DMS 273 (cell line): ENCODE measurements at regions not wholly inside any gene's neighbourhood (a gene's known extent, or its start where the extent isn't known, plus 50 kb on each side); places are given as distances from the start of the nearest gene placed in this dataset.
A peak's percentile ranks its signal among the peaks of the same experiment; 100 is the strongest.
"Not testable (repeated sequence)": the region's sequence is repeated elsewhere in the genome, so short reads cannot be mapped to it uniquely, and the experiment has no call there.

Experiments
- DNase-seq: peaks from one replicate; lab custom pipeline; 2025; ENCODE audit not compliant: unreplicated experiment; lab: John Stamatoyannopoulos, UW

DNA sequence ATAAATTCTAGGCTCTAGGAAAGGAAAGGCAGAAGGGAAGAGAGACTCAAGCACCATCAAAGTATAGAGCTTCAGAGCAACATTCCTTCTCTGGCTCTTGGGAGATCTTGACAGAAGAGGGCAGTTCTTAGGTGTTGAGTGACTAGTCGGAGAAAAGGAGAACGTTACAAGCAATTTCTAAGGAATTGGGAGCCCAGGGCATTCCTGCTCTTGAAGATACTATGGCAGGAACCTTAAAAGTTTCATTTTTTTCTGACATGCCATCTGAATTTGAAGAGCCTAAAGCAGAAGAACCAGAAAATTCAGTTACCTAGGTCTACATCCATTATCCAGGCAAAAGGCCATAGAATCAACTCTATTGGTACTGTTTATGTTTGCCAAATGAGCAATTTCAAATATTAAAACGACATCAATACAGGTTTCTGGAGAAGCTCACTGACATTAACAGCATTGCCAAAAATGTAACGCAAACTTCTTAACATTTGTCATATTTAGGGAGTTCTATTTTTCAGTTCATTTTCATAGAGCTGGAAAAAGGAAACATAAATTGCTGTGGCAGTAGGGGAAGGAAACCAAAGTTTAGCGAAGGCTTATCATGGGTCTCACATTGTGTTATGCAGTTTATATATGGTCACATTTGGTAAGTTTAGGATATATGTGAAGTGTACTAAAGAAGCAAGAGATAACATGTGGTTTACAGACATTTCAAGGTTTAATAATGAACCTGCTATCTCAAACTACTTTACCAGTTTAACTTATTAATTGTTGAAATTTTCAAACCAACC is 210.1 kb upstream of the NRIP1 start:
- DNase-seq = no peak

DNA sequence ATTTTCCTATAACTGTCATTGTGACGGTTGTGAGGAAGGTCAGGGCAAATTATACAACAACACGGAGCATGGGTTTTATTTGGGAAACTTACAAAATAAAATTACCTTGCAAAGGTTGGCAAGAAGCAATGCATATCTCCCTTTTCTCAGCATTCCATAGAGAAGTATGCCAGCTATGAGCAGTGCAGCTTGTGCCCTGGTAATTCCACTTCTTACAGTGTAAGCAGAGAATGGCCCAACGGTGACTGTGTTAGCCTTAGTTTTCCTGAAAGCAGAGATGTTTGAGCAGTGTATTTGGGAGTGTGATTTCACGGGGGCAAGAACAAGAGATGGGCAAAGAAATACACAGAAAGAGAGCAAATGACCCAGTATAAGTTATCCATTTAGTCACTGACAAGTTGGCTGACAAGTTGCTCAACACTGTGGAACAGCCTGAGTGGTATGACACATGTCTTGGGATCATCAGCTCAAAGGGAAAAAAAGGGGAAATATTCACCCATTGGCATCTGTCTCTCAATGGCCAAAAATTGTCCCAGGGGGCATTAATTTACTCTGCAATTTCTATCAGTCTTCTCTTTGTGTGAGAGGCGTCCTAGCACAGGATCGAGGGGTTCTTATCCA is 210.9 kb upstream of the NRIP1 start:
- DNase-seq = no peak

DNA sequence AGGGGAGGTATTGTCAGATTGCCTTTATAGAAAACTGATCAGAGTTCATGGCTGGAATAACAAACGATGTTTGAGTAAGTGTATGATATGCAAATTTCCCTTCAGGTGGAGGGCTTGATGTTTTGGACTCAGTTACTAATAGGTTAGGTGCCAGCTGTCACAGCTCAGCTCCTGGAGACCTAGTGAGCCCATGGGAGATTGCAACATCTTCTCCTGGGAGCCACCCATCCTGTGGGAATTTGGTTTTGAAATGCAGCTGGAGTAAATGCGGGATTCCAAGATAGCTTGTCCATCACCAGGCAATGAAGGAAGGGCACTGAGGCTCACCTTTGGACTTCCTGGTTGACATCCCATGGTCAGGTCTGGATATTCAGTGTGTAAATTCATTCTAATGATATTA is 211.4 kb upstream of the NRIP1 start:
- DNase-seq = peak; percentile 57

DNA sequence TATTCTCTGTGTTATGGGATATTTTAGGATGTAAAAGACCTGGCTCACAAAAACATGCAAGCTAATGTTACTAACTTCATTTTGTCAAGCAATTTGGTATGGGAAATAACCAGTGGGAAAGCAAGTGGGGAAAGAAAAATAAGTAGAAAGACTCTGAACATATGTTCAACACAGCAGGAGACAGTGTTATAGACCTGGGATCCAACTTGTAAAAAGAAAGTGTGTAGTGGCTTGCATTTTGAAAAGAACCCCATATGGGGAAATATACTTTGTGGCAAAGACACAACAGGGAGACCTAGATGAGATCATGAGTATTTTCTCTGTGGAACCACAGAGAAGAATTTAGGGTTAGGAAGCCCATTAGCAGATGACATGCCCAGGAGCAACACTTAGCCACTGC is 212.7 kb upstream of the NRIP1 start:
- DNase-seq = peak; percentile 75

DNA sequence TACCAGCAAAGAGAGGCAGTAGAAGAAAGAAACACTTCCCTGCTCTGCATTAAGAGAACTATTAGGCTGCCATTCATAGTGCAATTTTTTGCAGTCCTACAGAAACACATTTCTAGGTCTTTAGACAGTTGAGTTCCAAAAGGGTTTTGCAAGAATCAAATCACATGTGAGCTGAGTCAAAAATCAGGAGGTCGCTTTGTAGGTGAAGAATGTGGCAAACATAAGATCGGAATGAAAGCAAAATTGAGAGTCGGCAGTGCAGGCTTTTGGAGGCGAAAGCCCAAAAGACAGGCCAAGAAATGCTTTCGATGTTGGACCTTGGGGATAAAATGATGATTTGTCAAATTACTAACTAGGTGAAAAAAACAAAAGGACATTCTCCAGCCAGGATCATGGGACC is 213.5 kb upstream of the NRIP1 start:
- no peak for DNase-seq

DNA sequence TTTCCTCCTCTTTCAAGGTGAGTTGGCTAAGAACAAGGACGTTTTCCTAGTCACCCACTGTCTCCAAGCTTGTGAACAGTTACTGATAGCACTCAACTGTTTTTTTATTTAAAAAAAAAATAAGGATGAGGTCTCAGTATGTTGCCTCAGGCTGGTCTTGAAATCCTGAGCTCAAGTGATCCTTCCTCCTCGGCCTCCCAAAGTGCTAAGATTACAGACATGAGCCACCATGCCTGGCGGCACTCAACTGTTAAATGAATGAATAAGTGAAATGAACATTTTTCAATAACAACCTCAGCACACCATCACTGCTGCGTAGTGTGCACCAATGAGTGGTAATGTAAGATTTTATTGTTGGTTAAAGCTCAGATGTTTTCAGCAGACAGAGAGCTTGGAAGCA is 214.1 kb upstream of the NRIP1 start:
- DNase-seq = no peak

DNA sequence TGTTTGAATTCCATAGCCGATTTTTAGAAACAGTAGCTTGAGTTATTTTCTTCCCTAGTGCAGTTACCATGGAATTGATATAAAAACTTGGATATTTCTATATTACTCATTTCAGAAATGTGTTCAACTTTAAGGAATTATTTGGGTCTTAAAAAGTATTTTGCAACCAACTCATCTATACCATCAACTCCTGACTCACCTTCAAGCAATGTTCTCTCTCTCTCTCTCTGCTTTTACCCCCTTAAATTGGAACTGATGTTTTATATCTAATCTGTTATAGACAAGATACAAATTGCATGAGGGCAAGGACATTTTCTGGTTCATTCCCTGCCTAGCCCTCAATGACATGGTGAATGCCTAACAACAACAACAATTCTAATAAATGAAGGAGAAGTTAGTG is 214.7 kb upstream of the NRIP1 start:
- no peak for DNase-seq

DNA sequence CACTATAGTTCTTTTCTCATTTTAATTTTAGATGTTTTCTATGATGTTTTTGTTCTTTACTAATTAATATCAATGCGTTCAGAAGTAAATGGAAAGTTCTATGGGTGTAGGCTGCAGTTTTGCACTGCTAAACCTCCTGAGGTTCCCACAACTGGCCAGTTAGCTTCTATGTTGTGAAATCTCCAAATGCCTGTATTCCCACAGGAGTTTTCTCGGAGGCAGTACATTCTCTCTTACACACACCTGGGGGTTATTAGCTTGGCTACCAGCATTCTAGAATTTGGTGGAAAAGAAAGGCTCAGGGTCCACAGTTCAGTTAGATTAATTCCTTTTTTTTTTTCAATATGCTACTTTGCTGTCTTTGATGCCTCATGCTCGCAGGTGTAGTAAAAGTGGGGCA is 216.9 kb upstream of the NRIP1 start:
- no peak for DNase-seq

DNA sequence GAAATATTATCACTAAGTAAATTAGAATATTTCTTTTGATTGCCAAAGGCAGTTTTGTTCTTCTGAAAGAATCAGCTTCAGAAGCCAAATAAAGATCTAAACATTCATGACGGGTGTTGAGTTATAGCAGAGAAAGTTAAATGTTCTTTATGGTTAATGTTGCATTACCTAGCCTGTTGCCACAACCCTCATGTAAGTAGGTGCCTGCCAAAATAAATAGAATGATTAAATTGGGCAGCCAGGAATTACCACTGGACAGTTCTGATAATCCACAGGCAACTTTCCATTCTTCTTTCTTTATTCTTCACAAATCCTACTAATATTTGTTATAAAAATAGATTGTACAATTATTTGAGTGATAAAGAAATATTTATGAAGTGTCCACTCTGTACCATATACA is 217.9 kb upstream of the NRIP1 start:
- no peak for DNase-seq

DNA sequence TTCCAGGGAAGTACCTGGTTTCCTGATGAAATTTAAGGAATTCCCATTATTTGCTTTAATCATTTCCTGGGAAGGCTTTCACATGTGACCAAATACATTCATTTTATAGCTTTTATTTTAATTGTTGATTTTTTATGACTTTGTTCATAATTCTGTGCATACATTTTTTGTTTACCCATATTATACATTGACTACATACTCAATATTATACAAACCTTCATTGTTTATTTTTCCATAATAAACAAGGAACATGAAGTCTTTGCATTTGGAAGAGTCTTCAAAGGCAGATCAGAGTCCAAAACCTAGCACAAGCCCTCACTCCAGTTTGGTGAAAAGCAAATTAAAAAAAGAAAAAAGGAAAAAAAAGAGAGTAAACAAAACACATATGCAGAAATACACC is 218.3 kb upstream of the NRIP1 start:
- no peak for DNase-seq

DNA sequence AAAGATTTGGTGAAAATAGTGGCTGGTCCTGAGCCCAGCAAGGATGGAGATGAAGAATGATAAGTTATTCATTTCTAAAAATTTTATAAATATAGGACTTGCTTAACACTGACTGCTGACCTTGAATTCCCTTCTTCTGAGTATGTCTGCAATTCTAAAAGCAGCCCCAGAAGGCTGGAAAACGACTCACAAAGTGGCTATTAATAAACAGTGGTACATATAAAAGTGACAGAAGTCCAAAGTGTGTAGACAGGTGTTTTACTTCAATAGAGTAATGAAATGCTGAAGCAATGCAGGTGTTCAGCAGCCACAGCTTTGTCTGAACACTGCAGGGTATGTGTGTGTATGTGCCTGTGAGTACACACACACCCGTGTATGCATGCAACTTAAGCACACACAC is 219.0 kb upstream of the NRIP1 start:
- no peak for DNase-seq

DNA sequence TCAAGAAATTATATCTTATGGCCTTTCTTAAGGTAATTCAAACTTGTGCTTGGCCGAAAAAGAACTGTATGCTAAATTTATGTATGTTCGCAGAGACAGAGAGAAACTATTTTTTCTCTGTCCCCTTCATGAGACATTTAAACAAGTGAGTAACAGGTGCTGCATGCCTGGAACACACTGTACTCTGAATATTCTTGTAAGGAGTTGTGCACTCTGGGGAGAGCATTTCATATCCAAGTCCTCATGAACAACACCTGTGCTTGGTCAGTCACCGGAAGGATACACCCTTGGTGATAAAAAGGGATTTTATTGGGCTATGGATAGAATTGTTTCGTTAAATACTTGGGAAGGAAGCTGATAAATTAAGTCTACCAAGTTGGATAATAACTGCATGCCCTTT is 220.8 kb upstream of the NRIP1 start:
- DNase-seq = no peak

DNA sequence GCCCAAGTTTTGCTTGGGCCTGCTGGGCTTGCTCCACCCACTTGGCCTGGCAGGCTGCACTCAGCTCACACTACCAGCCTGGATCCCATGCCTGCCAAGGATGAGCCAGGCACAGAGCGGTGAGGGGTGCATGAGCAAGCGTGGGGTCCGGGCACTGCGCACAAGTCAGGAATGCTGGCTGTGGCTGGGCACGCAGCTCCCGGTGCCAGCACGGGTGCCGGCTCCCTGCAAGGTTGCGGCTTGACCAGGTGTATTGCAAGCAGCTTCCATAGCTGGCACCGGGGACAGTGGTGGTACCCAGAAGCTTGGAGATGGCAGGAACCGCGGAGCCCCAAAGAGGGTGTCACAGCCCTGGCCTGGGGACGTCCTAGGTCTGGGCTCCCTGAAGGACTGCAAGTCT is 224.4 kb upstream of the NRIP1 start:
- DNase-seq = no peak

DNA sequence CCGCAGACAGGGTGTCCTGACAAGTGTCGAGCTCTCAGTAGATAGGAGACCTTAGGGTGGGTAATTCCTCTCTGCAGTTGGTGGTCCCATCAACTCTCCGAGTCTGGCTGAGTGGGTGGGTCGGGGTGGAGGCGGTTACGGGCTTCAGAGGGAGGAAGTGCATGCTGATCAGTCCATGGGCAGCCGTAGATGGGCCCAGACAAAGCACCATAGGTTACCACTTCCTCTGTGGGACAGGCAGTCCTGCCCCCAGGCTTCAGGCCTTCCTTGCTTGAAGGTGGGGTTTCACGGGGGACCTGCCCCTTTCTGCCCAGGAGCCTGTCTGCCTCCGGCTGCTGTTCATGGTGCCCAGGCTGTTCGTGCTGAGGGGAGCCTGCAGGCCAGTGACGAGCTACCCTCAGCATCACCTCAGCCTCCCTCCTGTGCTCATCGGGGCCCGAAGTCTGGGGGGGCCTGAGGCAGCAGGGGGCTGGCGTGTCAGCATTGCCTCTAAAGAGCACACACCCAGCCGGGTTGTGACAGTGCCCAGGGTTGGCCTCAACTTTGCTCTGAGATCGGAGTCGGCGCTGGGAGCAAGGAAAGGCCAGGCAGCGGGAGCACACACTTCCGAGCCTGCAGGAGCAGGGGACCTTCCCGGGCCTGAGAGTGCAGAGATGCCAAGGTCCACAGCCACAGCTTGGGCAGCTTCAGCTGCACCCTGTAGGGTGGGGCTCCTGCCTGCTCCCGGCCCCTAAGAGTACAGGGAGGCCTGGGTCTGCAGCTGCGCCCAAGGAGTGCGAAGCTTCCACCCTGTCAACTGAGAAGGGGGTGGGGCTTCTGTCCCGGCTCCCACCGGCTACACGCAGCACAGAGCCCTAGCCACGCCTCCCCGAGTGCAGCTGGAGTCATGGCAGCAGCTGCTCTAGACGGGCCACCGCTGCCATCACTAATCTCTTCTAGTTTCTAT is 225.4 kb upstream of the NRIP1 start:
- no peak for DNase-seq

DNA sequence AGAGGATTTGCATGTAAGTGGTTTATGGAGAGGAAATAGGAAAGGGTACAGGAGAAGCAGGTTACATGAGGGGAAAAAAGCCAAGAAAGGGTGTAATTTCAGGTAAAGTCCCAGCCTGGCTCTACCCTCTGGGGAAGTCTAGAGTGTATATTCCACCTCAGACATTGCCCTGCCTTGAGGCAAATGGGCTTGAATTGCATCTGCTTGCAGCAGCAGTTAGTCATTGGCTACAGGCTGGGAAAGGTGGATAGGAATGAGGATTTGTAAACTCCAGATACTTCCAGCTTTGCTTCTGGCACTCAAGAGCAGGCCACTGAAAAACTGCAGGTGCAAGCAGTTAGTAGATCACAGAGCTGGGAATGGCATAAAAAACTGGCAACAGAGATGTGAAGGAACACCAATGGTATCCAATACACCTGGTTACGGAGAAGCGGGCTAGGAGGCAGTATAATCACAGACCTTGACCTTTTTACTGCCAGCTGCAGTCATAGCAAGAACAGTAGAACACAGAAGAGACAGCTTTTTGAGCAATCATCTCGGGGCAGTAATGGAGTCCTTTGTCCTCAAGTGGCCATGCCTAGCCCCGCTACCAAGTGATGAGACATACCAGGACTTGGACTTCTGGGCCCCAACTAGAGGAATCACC is 226.9 kb upstream of the NRIP1 start:
- no peak for DNase-seq

DNA sequence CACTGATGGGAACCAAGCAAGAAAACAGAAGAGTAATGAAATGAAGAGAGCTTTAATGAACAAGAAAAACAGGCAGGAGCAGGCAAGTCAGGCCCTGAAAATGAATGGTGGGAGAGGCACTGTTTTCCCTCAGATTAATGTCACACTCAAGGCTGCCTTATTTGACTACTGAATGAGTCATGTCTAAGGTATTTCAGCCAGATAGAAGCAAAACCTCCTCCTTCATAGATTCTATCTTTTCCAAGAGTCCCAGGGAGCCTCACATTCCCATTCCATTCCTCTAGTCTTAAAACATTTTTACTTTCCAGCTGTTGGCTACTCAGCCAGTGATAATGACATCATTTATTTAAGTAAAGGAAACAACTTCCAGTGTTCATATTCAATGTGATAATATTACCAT is 228.4 kb upstream of the NRIP1 start:
- DNase-seq = no peak

DNA sequence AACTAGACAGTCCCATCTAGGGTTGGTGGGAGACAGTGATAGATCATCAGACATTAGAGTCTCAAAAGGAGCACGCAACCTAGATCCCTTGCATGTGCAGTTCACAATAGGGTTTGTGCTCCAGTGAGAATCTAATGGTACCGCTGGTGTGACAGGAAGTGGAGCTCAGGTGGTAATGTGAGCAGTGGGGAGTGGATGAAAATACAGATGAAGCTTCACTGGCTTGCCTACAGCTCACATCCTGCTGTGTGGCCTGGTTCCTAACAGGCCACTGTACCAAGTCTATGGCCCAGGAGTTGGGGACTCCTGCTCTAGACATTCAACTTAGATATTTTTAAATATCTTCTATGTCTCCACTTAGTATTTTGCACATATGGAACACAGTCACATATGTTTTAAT is 231.1 kb upstream of the NRIP1 start:
- no peak for DNase-seq

DNA sequence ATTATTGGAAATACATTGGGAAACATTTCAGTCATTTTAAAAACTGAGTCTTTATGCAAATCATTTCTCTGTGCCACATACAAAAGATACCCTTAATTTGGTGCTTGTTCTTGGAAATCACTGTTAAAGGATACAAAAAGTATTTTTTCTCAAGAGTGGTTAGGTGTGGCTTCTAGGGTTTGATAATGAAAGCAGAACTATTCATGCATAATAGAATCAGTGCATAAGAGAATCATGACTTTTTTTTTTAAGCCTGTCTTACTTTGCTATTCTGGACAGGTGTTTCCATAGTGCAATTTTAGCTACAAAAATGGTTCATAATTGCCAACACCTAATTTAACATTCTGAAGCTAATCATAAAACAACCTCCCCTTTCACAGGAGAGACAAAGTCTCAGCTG is 233.0 kb upstream of the NRIP1 start:
- no peak for DNase-seq

DNA sequence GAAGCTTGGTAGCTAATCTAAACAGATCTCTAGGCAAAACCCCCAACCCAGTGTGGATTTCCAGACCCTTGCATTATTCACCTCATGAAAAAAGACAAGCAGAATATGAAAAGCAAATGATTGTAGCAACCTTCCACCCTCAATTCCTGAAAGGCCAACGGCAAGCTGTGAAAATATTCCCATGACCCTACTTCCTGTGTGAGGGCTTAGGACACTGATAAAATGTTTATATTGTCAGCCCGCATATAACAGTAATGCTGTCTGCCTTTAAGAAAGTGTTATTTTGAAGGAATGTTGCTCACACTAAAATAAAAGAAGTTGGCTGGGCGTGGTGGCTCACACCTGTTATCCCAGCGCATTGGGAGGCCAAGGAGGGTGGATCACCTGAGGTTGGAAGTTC is 233.5 kb upstream of the NRIP1 start:
- no peak for DNase-seq

DNA sequence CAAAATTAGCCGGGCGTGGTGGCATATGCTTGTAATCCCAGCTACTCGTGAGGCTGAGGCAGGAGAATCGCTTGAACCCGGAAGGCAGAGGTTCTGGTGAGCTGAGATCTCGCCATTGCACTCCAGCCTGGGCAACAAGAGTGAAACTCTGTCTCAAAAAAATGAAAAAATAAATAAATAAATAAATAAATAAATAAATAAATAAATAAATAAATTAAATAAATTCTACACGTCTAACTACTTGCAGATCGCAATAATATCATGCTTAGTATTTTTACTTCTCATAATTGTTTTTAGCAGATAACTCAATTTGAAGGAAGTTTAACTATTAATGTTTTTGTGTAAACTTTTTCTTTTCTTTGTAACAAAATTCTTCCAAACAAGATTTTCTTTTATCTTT is 234.0 kb upstream of the NRIP1 start:
- DNase-seq = not testable (repeated sequence)

DNA sequence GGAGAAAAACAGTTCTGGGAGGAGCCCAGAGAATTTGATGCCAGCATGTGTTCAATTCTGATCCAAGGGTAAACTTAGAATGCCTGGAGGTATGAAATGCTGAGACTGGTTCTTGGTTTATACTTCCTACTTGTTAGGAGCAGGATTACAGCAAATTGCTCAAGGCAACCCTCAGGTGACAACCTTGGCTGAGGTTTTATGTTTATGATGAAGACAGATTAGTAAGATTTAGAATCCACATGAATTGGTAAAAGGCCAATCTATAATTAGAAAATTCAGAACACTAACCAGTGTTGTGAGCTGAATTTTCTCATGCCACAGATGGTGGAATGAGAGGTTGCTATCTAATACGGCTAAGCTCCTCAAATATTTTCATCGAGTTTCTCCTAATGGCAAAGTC is 235.3 kb upstream of the NRIP1 start:
- no peak for DNase-seq
